IMR-90 (cell line): ENCODE measurements at regions not wholly inside any gene's neighbourhood (a gene's known extent, or its start where the extent isn't known, plus 50 kb on each side); places are given as distances from the start of the nearest gene placed in this dataset.

ENCODE experiments used
- ATAC-seq: fragments of 200-7000 bp; cut with Tn5 transposase; 2 replicates; pipeline ENCODE4 v1.9.1; 2020; ENCODE audit warnings: low read depth, mild to moderate bottlenecking, moderate library complexity
- BruUV-seq: library from RNA; stranded (reverse); fragments of 400-500 nt; replicated peaks from 2 replicates; lab custom pipeline; 2021; lab: Mats Ljungman, UMichigan
- CTCF ChIA-PET: fragments of 300-600 bp; formaldehyde crosslinking; extraction: SDS; loops from one replicate; lab custom pipeline; 2021; ENCODE audit warnings: antibody characterized with exemption; lab: Yijun Ruan, JAX
- POLR2A ChIA-PET: fragments of 300-600 bp; sonication (Branson Sonifier 250); formaldehyde crosslinking; loops from one replicate; lab custom pipeline; 2022; ENCODE audit warnings: antibody characterized with exemption; ENCODE audit not compliant: unreplicated experiment; lab: Charles Lee
- DNase-seq: peaks from one replicate; pipeline ENCODE4 v3.0.0; 2013
- H2AFZ ChIP-seq: replicated peaks from 2 replicates; pipeline ENCODE3; 2013; ENCODE audit warnings: low read length, mild to moderate bottlenecking; ENCODE audit not compliant: poor library complexity
- H2AK5ac ChIP-seq: 2 replicates; pipeline ENCODE4 v1.6.1; 2013; ENCODE audit warnings: low read depth, low read length, inconsistent platforms
- H2AK9ac ChIP-seq: replicated peaks from 2 replicates; pipeline ENCODE3; 2013; ENCODE audit warnings: mild to moderate bottlenecking, low read depth, low read length, moderate library complexity; ENCODE audit not compliant: poor library complexity
- H2BK120ac ChIP-seq: 2 replicates; pipeline ENCODE4 v1.6.1; 2013; ENCODE audit warnings: low read depth, low read length, inconsistent platforms
- H2BK15ac ChIP-seq: 3 replicates; pipeline ENCODE4 v1.6.1; 2013; ENCODE audit warnings: low read depth, low read length, inconsistent platforms
- H2BK20ac ChIP-seq: 2 replicates; pipeline ENCODE4 v1.6.1; 2013; ENCODE audit warnings: low read depth, mild to moderate bottlenecking, inconsistent platforms, low read length, moderate library complexity
- H2BK5ac ChIP-seq: 2 replicates; pipeline ENCODE4 v1.6.1; 2013; ENCODE audit warnings: mild to moderate bottlenecking, low read depth, low read length, inconsistent platforms; ENCODE audit not compliant: poor library complexity, severe bottlenecking
- H3K14ac ChIP-seq: replicated peaks from 2 replicates; pipeline ENCODE4 v1.6.1; 2013; ENCODE audit warnings: low read depth, low read length, inconsistent platforms
- H3K18ac ChIP-seq: 2 replicates; pipeline ENCODE4 v1.6.1; 2013; ENCODE audit warnings: low read depth, low read length, control low read depth
- H3K23ac ChIP-seq: 2 replicates; pipeline ENCODE4 v1.6.1; 2013; ENCODE audit warnings: low read depth, low read length, inconsistent platforms
- H3K27ac ChIP-seq: 2 replicates; pipeline ENCODE4 v1.5.1; 2013; ENCODE audit warnings: mild to moderate bottlenecking, control low read depth, low read length; ENCODE audit not compliant: insufficient read depth
- H3K27me3 ChIP-seq: 2 replicates; pipeline ENCODE4 v1.6.1; 2013; ENCODE audit warnings: low read length; ENCODE audit not compliant: control insufficient read depth, insufficient read depth
- H3K36me3 ChIP-seq: 2 replicates; pipeline ENCODE4 v1.6.1; 2013; ENCODE audit warnings: low read length, mixed read lengths; ENCODE audit not compliant: control insufficient read depth, insufficient read depth
- H3K4ac ChIP-seq: 2 replicates; pipeline ENCODE4 v1.6.1; 2013; ENCODE audit warnings: low read depth, low read length, inconsistent platforms
- H3K4me1 ChIP-seq: 2 replicates; pipeline ENCODE4 v1.6.1; 2013; ENCODE audit warnings: low read length, mixed read lengths; ENCODE audit not compliant: control insufficient read depth, insufficient read depth
- H3K4me2 ChIP-seq: 2 replicates; pipeline ENCODE4 v1.6.1; 2013; ENCODE audit warnings: low read depth, mild to moderate bottlenecking, control low read depth, low read length, moderate library complexity
- H3K4me3 ChIP-seq: 2 replicates; pipeline ENCODE4 v1.5.1; 2013; ENCODE audit warnings: low read depth, mild to moderate bottlenecking, control low read depth, low read length, moderate library complexity; ENCODE audit not compliant: insufficient read depth
- H3K56ac ChIP-seq: 2 replicates; pipeline ENCODE4 v1.6.1; 2013; ENCODE audit warnings: low read length, inconsistent platforms; ENCODE audit not compliant: insufficient read depth; ENCODE audit errors: extremely low read depth
- H3K79me1 ChIP-seq, 2 experiments: 2 replicates each; pipeline ENCODE4 v1.6.1; 2013; ENCODE audit warnings: low read length in 2 of 2, inconsistent platforms in 1 of 2, low read depth in 1 of 2
- H3K9ac ChIP-seq: 2 replicates; pipeline ENCODE4 v1.6.1; 2013; ENCODE audit warnings: low read depth, low read length, control low read depth
- H3K9me1 ChIP-seq: 2 replicates; pipeline ENCODE4 v1.6.1; 2013; ENCODE audit warnings: low read length, inconsistent platforms; ENCODE audit not compliant: insufficient read depth
- H3K9me3 ChIP-seq: 2 replicates; pipeline ENCODE4 v1.6.1; 2013; ENCODE audit warnings: low read length; ENCODE audit not compliant: control insufficient read depth, insufficient read depth
- H4K20me1 ChIP-seq: 2 replicates; pipeline ENCODE4 v1.6.1; 2013; ENCODE audit warnings: low read length, inconsistent platforms; ENCODE audit not compliant: insufficient read depth
- H4K5ac ChIP-seq: 2 replicates; pipeline ENCODE4 v1.6.1; 2013; ENCODE audit warnings: mild to moderate bottlenecking, low read depth, low read length, control low read depth
- H4K8ac ChIP-seq, 2 experiments: 2 replicates each; pipeline ENCODE4 v1.6.1; 2013; ENCODE audit warnings: low read depth in 2 of 2, low read length in 2 of 2, control low read depth in 1 of 2, inconsistent platforms in 1 of 2
- H4K91ac ChIP-seq: 2 replicates; pipeline ENCODE4 v1.6.1; 2013; ENCODE audit warnings: low read depth, low read length, inconsistent platforms; ENCODE audit not compliant: insufficient read depth
- BHLHE40 ChIP-seq: fragments of 150-350 bp; IDR thresholded peaks from 2 replicates; pipeline ENCODE4 v1.6.1; 2016; ENCODE audit warnings: mild to moderate bottlenecking, low read depth, low read length
- CHD1 ChIP-seq: IDR thresholded peaks from 2 replicates; pipeline ENCODE4 v1.6.1; 2012; ENCODE audit warnings: low read depth, low read length, improper control_type of control experiment
- CTCF ChIP-seq: conservative IDR thresholded peaks from 2 replicates; pipeline ENCODE4 v1.5.1; 2012; ENCODE audit warnings: mild to moderate bottlenecking, low read depth, low read length, improper control_type of control experiment
- FOS ChIP-seq: fragments of 150-350 bp; IDR thresholded peaks from 2 replicates; pipeline ENCODE4 v1.6.1; 2016; ENCODE audit warnings: low read depth, low read length
- MAZ ChIP-seq: IDR thresholded peaks from 2 replicates; pipeline ENCODE4 v1.6.1; 2012; ENCODE audit warnings: low read depth, mild to moderate bottlenecking, low read length, improper control_type of control experiment, moderate library complexity, borderline replicate concordance
- MXI1 ChIP-seq: IDR thresholded peaks from 2 replicates; pipeline ENCODE4 v1.6.1; 2012; ENCODE audit warnings: low read depth, mild to moderate bottlenecking, low read length, moderate library complexity, borderline replicate concordance
- NFE2L2 ChIP-seq: fragments of 150-350 bp; IDR thresholded peaks from 2 replicates; pipeline ENCODE4 v1.6.1; 2016; ENCODE audit warnings: low read depth, mild to moderate bottlenecking, low read length
- POLR2A ChIP-seq: IDR thresholded peaks from 2 replicates; pipeline ENCODE4 v1.6.1; 2012; ENCODE audit warnings: mild to moderate bottlenecking, low read depth, low read length
- RAD21 ChIP-seq: IDR thresholded peaks from 2 replicates; pipeline ENCODE4 v1.6.1; 2012; ENCODE audit warnings: low read length, improper control_type of control experiment
- RCOR1 ChIP-seq: IDR thresholded peaks from 2 replicates; pipeline ENCODE4 v1.6.1; 2012; ENCODE audit warnings: mild to moderate bottlenecking, low read length, improper control_type of control experiment; ENCODE audit not compliant: insufficient replicate concordance
- WGBS, 2 experiments: methylation state at CpG; one replicate each; pipeline versions ENCODE4 v1.1.5 to v1.1.7; 2013; ENCODE audit warnings: missing lambda C conversion rate in 2 of 2; ENCODE audit not compliant: insufficient read length in 1 of 2; ENCODE audit errors: extremely low coverage in 2 of 2; 5-methylcytosine and 5-hydroxymethylcytosine counted together
- dilution Hi-C: fragments of 300-500 bp; cut with HindIII; formaldehyde crosslinking; loops from one replicate; pipeline ENCODE4 v1.14.3; 2018; ENCODE audit warnings: low sequenced_read_pairs; ENCODE audit not compliant: unreplicated experiment
- in situ Hi-C: fragments of 300-500 bp; cut with MboI; formaldehyde crosslinking; loops from 3 replicates; pipeline ENCODE4 v1.14.3; 2019; ENCODE audit warnings: low sequenced_read_pairs, inconsistent platforms, mixed read lengths
- intact Hi-C: fragments of 100-400 bp; cut with micrococcal nuclease; formaldehyde crosslinking; loops from 2 replicates; pipeline ENCODE4 v1.10.0; 2022

DNA sequence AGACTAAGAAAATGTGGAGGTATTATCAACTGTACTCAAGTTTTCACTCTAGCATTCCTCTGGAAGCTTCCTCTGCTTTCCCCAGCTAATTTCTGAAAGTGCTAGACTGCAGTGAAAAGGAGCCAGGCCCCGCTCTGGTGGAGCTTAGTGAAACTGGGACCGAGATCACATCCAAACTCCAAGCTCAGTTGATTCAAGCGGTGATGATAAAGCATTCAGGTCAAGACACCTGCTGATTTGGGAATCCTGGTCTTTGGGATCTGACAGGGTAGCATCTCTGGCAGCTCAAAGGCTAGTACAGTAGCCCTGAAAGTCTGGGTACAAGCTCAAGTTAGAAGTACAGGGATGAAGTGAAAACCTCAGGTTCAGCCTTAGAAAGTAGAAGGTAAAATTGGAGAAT, 120.2 kb upstream of the CRIM1 start:
- in situ Hi-C loops = no loop called here
- no peak overlapping the region for H3K56ac ChIP-seq
- no peaks in the 10 kb centered on the region for H3K36me3 ChIP-seq
- no peak overlapping the region for H3K4ac ChIP-seq
- no peaks in the 10 kb centered on the region for H3K79me1 ChIP-seq
- intact Hi-C loops = no loop called here
- H2AK5ac ChIP-seq = no peak overlapping the region
- no peak overlapping the region for H2BK120ac ChIP-seq
- H3K23ac ChIP-seq = no peak overlapping the region
- H3K4me2 ChIP-seq = no peak overlapping the region
- H3K4me1 ChIP-seq = no peaks in the 10 kb centered on the region
- no peaks in the 10 kb centered on the region for H4K20me1 ChIP-seq
- no peak for ATAC-seq
- H3K18ac ChIP-seq = no peak overlapping the region
- TF ChIP-seq CHD1 (no peak), CTCF (no peak), RAD21 (no peak), NFE2L2 (no peak), MAZ (no peak), MXI1 (no peak), POLR2A (no peak), FOS (no peak), BHLHE40 (no peak), RCOR1 (no peak)
- H4K8ac ChIP-seq = no peak overlapping the region
- ChIA-PET POLR2A (no interaction called here), CTCF (interaction anchor here (1.2 kb wide), 1 partner anchor 8 kb away, joined by 3 read pairs; no protein-coding TSS in a partner anchor)
- H4K91ac ChIP-seq = no peak overlapping the region
- no peaks in the 10 kb centered on the region for H3K9me1 ChIP-seq
- H4K5ac ChIP-seq = no peak overlapping the region
- dilution Hi-C loops = no loop called here
- no peaks in the 10 kb centered on the region for H3K27me3 ChIP-seq
- H2BK5ac ChIP-seq = no peak overlapping the region
- no peak overlapping the region for H2AK9ac ChIP-seq
- BruUV-seq = no TSS peak
- no peak for DNase-seq
- H3K9ac ChIP-seq = no peak overlapping the region
- H3K14ac ChIP-seq = no peak overlapping the region
- H2BK20ac ChIP-seq = no peak overlapping the region
- H2AFZ ChIP-seq = no peak overlapping the region
- 33% methylated on average over 1 of the region's 3 CpGs; no CpG with 5 or more reads in 1 of the 2 experiments for WGBS, 2 experiments
- no peak overlapping the region for H3K4me3 ChIP-seq
- no peak overlapping the region for H3K27ac ChIP-seq
- H3K9me3 ChIP-seq = no peaks in the 10 kb centered on the region
- no peak overlapping the region for H2BK15ac ChIP-seq
